ENCODE measurements at regions not wholly inside any gene's neighbourhood (a gene's known extent, or its start where the extent isn't known, plus 50 kb on each side); places are given as distances from the start of the nearest gene placed in this dataset.

DNA sequence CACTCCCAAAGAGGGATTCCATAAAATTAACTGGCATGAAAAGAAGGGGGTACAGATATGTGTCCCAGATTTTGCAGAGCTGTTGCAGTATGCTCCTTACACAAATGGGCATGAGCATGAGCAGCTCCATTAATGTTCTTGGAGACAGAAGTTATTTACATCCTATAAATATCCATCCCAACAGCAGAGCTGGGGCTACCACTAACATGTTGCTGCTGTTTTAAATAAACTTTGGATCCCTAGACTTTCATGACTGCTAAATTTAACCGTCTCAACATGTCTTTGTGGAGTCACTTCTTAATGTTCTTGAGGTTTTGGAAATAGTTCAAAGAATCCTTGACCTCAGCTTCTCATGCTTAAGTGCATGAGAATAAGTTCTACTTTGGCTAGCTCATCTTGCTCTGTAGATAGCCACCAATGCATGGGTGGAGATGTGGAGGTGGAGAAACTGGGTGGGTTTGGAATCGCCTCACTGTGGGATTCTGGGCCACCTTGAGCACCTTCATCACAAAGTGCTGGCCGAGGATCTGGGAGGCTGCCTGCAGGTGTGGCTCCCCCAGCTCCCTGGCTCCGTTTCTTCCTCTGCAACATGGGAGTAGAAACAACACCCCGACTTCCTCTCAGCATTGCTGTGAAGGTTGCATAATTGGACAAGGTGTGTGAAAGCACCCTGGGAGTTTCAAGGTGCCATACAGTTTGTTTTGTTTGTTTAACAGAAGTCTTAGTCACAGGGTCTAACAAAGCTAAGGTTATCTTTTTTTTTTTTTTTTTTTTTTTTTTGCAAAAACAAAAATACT, 307.2 kb downstream of the MYCN start:
- Histone ChIP-seq H2AFZ (ENCODE audit: low read depth, low read length) (no peak overlapping the region), H3K4me1 (ENCODE audit: insufficient read depth, low read length) (peaks cover 24% of the 10 kb centered on the region), H3K9me3 (ENCODE audit: low read length) (no peaks in the 10 kb centered on the region), H3K4me3 (ENCODE audit: low read length) (no peak overlapping the region), H3K36me3 (ENCODE audit: insufficient read depth, low read length) (no peaks in the 10 kb centered on the region), H3K27me3 (ENCODE audit: insufficient read depth, low read length) (no peaks in the 10 kb centered on the region)

DNA sequence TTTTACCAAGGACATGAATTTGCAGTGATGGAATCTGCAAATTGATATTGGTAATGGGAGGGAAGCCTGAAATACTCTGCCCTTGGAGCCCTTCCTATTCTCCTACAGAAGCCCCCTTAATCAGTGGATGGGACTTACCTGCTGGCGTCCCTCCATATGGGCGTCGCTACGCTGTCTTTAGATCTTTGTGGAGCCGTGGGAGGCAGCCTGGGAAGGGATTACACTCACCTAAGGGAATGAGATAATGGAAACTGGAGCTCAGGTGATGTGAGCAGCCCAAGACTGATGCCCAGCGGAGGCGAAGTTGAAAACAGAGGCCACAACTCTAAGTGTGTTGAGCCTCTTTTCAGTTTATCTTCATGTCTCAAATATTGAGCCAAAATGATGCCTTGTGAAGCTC, 306.6 kb downstream of the MYCN start:
- H3K4me1 ChIP-seq (ENCODE audit: insufficient read depth, low read length), result peaks cover 18% of the 10 kb centered on the region
- no peaks in the 10 kb centered on the region for H3K27me3 ChIP-seq (ENCODE audit: insufficient read depth, low read length)
- H2AFZ ChIP-seq (ENCODE audit: low read depth, low read length), result no peak overlapping the region
- no peaks in the 10 kb centered on the region for H3K36me3 ChIP-seq (ENCODE audit: insufficient read depth, low read length)
- no peak overlapping the region for H3K4me3 ChIP-seq (ENCODE audit: low read length)
- no peaks in the 10 kb centered on the region for H3K9me3 ChIP-seq (ENCODE audit: low read length)

DNA sequence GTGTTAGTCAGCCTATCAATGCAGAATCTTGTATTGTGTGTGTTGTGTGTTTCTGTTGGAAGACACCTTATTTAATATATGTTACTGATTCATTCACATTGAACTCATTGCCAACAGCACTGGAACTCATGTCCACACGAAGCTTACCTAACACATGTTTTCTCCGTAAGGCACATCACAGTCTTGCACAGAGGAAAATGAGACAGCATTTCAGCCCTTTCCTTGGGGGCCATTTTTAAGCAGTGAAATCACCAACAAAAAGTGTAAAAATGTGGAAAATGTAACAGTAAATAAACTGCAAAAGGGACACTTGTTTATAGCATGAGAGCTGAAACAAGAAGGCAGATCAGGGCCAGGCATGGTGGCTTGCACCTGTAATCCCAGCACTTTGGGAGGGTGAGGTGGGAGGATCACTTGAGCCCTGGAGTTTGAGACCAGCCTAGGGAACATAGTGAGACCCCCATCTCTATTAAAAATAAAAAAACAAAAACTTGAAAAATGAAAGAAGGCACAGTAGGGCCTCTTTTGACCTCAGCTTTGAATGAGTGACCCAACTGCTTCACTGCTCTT, 306.0 kb downstream of the MYCN start:
- no peak overlapping the region for H2AFZ ChIP-seq (ENCODE audit: low read depth, low read length)
- H3K27me3 ChIP-seq (ENCODE audit: insufficient read depth, low read length), result no peaks in the 10 kb centered on the region
- no peaks in the 10 kb centered on the region for H3K9me3 ChIP-seq (ENCODE audit: low read length)
- no peak overlapping the region for H3K4me3 ChIP-seq (ENCODE audit: low read length)
- H3K4me1 ChIP-seq (ENCODE audit: insufficient read depth, low read length), result peaks cover 13% of the 10 kb centered on the region
- H3K36me3 ChIP-seq (ENCODE audit: insufficient read depth, low read length), result no peaks in the 10 kb centered on the region

DNA sequence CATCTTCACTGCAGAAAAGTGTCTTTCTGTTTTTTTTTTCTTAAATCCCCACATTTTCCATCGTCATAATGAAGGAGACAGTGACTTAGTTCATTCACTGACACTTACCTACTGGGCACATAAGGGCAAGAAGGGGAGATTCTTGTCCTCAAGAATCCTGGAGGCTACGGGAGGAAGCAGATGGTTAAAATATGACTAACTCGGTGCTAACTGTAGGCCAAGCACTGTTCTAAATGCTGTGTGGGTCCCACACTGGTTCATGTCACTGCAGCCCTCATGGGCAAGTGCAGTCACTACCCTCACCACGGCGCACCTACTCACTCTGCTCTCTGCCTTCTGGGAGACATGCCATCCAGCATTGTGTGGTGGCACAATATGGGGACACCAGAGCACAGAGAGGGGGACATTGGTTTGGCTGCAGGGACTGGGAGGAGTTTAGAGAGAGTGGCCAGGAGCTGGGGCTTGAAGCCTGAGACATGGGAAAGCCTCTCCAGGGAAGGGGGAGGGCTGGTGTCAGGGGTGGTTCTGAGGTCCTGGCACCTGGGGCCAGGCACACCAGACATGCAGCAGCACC, 305.2 kb downstream of the MYCN start:
- no peaks in the 10 kb centered on the region for H3K9me3 ChIP-seq (ENCODE audit: low read length)
- peaks cover 7% of the 10 kb centered on the region for H3K4me1 ChIP-seq (ENCODE audit: insufficient read depth, low read length)
- H3K27me3 ChIP-seq (ENCODE audit: insufficient read depth, low read length), result no peaks in the 10 kb centered on the region
- no peak overlapping the region for H2AFZ ChIP-seq (ENCODE audit: low read depth, low read length)
- H3K36me3 ChIP-seq (ENCODE audit: insufficient read depth, low read length), result no peaks in the 10 kb centered on the region
- H3K4me3 ChIP-seq (ENCODE audit: low read length), result no peak overlapping the region

DNA sequence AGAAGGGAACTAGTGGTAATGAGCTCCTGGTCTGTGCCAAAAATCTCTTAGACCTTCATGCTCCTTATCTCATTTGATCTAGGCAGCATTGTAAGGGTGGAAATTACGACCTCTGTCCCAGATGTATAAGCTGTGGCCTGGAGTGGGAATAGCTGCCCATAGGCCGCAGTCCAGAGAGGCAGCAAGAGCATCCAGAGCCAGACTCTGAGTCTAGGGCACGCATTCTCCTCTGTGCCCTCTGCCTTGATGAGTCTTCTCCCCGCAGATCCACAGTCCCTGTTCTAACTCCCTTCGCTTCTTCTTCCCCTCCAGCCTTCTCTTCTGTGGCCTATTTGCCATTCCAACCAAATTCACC, 304.6 kb downstream of the MYCN start:
- H3K4me3 ChIP-seq (ENCODE audit: low read length), result no peak overlapping the region

DNA sequence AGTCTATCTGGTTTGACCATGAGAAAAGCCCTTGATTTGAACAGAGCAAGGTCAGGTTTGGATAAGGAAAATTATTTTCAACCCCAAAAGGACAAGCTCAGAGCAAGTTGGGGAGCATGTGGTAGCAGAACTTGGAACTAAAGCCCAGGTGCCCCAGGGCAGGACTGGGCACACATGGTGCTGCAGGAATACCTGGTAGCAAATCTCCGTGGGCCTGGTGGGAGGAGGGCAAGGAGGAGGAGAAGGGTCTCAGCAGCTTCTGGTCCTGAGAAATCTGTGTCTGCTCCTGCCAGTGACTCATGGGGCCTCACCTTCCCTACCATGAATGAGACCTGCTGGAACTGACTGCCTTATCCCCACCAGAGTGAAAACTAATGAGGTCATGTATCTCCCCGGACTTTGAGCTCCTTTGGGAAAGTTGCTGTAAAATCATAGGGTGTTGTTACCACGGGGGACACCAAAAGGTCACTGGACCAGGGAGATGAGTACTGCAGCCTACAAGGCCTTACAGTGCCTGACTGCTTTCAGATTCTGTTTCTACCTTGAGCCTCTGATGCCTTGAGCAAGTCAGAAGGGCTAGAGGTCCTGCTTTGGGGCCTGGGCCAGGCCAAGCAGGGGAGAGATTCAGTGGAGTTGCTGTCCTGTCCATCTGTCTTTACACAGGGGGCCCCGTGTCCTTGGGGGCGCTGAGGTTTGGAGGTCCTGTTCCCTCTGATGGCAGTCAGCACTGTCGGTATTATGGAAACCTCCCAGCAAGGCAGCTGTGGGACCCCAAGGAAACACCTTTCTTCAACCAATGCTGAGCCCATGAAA, 304.0 kb downstream of the MYCN start:
- H3K4me3 ChIP-seq (ENCODE audit: low read length), result no peak overlapping the region
- no peak overlapping the region for H2AFZ ChIP-seq (ENCODE audit: low read depth, low read length)
- H3K27me3 ChIP-seq (ENCODE audit: insufficient read depth, low read length), result no peaks in the 10 kb centered on the region
- H3K36me3 ChIP-seq (ENCODE audit: insufficient read depth, low read length), result no peaks in the 10 kb centered on the region
- peaks cover 7% of the 10 kb centered on the region for H3K4me1 ChIP-seq (ENCODE audit: insufficient read depth, low read length)
- no peaks in the 10 kb centered on the region for H3K9me3 ChIP-seq (ENCODE audit: low read length)

More for the DNA sequence above, 304.6 kb downstream of the MYCN start:
- Histone ChIP-seq H3K27me3 (ENCODE audit: insufficient read depth, low read length) (no peaks in the 10 kb centered on the region), H3K4me1 (ENCODE audit: insufficient read depth, low read length) (peaks cover 7% of the 10 kb centered on the region), H3K36me3 (ENCODE audit: insufficient read depth, low read length) (no peaks in the 10 kb centered on the region), H2AFZ (ENCODE audit: low read depth, low read length) (no peak overlapping the region), H3K9me3 (ENCODE audit: low read length) (no peaks in the 10 kb centered on the region)

DNA sequence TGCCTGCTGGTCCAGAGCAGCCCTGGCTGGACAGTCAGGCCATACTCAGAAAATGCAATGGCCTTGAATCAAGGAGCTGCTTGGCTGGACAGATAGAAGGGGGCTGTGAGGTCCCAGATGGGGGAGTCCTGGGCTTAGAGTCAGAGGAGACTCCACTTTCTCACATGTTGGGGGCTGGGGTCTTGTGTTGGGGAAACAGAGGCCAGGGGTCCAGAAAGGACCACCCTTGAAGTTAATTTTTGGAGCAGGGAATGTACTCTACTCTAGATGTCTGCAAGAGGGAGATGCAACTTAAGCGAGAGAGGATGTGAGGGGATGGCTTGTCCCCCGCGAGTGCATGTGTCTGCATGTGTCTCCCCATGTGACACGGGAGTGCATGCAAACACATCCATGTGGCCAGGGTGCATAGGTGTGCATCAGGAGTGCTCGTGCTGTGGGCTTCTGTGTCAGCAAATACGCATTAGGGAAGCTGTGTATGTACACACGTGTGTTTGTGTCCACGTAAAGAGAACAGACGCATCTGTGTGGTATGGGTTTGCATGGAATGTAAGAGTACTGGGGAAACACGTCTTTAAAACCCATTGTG, 303.2 kb downstream of the MYCN start:
- no peaks in the 10 kb centered on the region for H3K27me3 ChIP-seq (ENCODE audit: insufficient read depth, low read length)
- H2AFZ ChIP-seq (ENCODE audit: low read depth, low read length), result no peak overlapping the region
- no peaks in the 10 kb centered on the region for H3K9me3 ChIP-seq (ENCODE audit: low read length)
- peaks cover 2% of the 10 kb centered on the region for H3K4me1 ChIP-seq (ENCODE audit: insufficient read depth, low read length)
- no peaks in the 10 kb centered on the region for H3K36me3 ChIP-seq (ENCODE audit: insufficient read depth, low read length)
- H3K4me3 ChIP-seq (ENCODE audit: low read length), result no peak overlapping the region

DNA sequence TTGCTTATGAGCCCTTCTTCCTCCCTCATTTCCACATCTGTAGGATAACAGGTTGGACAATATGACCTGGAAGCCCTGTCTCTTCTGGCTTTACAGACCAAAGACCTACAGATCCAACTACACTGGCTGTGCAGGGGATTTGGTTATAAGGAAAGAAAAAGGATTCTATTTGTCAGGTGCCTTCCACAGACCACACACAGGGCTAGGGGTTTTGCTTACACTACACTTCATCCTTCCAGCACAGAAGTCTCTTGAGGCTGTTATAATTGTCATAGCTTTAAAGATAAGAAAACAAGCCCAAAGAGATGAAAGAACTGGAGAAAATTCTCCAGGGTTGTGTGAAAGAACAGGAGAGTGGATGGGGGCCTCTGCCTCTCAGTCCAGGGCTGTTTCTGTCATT, 302.6 kb downstream of the MYCN start:
- no peak overlapping the region for H3K4me3 ChIP-seq (ENCODE audit: low read length)
- H3K27me3 ChIP-seq (ENCODE audit: insufficient read depth, low read length), result no peaks in the 10 kb centered on the region
- H3K9me3 ChIP-seq (ENCODE audit: low read length), result no peaks in the 10 kb centered on the region
- no peaks in the 10 kb centered on the region for H3K4me1 ChIP-seq (ENCODE audit: insufficient read depth, low read length)
- no peak overlapping the region for H2AFZ ChIP-seq (ENCODE audit: low read depth, low read length)
- H3K36me3 ChIP-seq (ENCODE audit: insufficient read depth, low read length), result no peaks in the 10 kb centered on the region

DNA sequence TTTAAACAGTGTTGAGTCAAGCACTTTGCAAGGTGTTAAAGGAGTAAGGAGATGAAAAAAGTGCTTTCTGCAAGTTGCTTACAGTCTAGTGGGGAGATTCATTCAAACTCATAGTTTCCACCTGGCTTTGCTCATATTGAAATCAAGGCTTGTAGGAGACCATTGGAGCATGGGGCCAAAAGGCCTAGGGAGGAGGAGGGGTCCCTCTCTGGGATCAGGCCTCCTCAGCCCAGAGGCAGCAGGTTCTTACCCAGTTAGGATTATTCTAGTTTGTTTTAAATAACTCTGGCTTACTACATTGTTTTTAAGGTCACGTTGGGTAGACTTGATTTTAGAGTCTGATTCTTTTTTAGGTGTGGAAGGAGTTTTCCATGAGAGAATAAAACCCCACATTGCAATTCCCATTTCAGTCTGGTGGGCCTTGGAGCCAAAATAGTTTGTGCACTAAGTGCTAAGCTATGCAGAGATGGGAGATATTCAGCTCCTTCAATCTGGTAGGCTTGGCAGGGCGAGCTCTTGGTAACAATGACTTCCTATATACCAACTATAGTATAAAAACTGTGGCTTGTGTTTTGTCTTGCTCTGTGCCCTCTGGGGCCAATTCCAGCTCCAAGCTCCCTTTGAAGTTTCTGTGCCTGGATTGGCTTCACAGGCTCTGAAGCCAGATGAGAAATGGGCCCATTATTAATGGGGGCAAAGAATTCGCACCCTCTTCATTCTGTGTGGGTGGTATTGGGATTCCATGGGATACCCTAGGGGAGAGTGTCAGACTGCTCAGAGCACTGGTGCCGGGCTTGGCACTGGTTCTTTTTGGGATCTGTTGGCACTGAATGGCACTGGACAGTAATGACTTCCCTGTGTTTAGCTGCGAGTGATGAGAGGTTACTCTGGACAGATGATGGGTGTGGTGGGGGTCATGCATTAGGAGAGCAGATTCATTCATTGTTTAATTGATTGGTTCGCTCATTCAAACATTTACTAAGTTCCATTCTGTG, 301.1 kb downstream of the MYCN start:
- Histone ChIP-seq H3K9me3 (ENCODE audit: low read length) (no peaks in the 10 kb centered on the region), H3K4me1 (ENCODE audit: insufficient read depth, low read length) (no peaks in the 10 kb centered on the region), H3K4me3 (ENCODE audit: low read length) (no peak overlapping the region), H2AFZ (ENCODE audit: low read depth, low read length) (no peak overlapping the region), H3K27me3 (ENCODE audit: insufficient read depth, low read length) (no peaks in the 10 kb centered on the region), H3K36me3 (ENCODE audit: insufficient read depth, low read length) (no peaks in the 10 kb centered on the region)

DNA sequence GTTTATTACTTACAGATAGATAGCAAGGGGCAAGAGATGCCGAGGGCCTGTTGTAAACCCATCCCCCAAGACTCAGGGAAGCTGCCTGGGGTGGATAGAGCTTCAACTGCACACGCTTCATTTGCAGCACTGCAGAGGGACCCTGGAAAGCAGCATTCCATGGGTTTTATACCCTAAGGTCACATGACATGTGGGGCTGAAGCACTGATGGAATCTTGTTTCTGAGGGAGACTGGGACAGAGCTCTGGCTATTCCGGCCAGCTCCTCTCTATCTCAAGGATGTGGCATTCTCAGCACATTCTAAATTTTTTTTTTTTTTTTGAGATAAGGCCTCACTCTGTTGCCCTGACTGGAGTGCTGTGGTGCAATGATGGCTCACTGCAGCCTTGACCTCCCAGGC, 300.1 kb downstream of the MYCN start:
- Histone ChIP-seq H3K9me3 (ENCODE audit: low read length) (no peaks in the 10 kb centered on the region), H3K4me3 (ENCODE audit: low read length) (no peak overlapping the region), H2AFZ (ENCODE audit: low read depth, low read length) (no peak overlapping the region), H3K4me1 (ENCODE audit: insufficient read depth, low read length) (peaks cover 2% of the 10 kb centered on the region), H3K27me3 (ENCODE audit: insufficient read depth, low read length) (no peaks in the 10 kb centered on the region), H3K36me3 (ENCODE audit: insufficient read depth, low read length) (no peaks in the 10 kb centered on the region)

DNA sequence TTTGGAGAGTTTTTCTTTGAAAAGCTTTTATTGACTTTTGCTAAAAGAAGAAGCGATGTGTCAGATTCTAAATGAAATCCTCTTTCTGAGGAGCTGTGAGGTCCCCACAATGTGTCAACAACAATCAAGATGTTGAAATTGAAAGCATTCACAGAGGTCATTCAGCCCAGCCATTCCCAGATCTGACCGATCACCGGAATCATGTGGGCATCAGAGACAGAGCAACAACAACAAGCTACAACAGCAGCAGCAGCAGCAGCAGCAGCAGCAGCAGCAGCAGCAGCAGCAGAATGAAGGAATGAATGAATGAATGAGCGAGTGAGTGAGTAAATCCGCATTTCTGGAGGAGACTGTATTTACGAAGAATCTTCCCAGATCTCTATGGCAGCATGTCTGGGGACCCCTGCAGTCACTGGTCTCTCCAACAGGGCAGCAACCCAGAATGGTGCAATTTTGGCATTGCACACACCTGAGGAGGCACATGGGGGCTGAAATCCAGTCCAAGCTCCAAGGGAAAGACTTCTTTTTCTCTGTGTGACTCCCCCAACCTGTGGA, 299.0 kb downstream of the MYCN start:
- H3K9me3 ChIP-seq (ENCODE audit: low read length), result no peaks in the 10 kb centered on the region
- peaks cover 2% of the 10 kb centered on the region for H3K4me1 ChIP-seq (ENCODE audit: insufficient read depth, low read length)
- H3K36me3 ChIP-seq (ENCODE audit: insufficient read depth, low read length), result no peaks in the 10 kb centered on the region
- no peak overlapping the region for H2AFZ ChIP-seq (ENCODE audit: low read depth, low read length)
- H3K27me3 ChIP-seq (ENCODE audit: insufficient read depth, low read length), result no peaks in the 10 kb centered on the region
- no peak overlapping the region for H3K4me3 ChIP-seq (ENCODE audit: low read length)

DNA sequence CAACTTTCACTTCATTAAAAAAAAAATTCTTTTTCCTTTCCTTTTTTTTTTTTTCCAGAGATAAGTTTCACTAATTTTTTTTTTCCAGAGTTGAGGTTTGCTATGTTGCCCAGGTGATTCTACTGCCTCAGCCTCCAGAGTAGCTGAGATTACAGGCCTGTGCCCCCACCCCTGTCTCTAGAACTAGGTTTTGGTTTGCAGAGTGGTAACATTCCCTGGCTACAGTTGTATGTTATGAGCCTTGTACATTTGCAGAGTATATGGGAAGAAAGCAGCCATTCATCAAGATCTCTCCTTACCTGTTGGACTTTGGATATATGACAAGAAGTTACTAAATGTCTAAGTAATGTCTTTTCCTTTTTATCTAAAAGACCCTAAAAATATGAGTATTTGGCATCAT, 298.4 kb downstream of the MYCN start:
- H3K36me3 ChIP-seq (ENCODE audit: insufficient read depth, low read length), result no peaks in the 10 kb centered on the region
- H3K4me3 ChIP-seq (ENCODE audit: low read length), result no peak overlapping the region
- H3K9me3 ChIP-seq (ENCODE audit: low read length), result no peaks in the 10 kb centered on the region
- peaks cover 2% of the 10 kb centered on the region for H3K4me1 ChIP-seq (ENCODE audit: insufficient read depth, low read length)
- H3K27me3 ChIP-seq (ENCODE audit: insufficient read depth, low read length), result no peaks in the 10 kb centered on the region
- H2AFZ ChIP-seq (ENCODE audit: low read depth, low read length), result no peak overlapping the region

Data from neuron (in vitro differentiated cells).